ENCODE measurements at regions not wholly inside any gene's neighbourhood (a gene's known extent, or its start where the extent isn't known, plus 50 kb on each side); places are given as distances from the start of the nearest gene placed in this dataset.

- DNase-seq (no peak), ATAC-seq (no peak)
- TF ChIP-seq CTCF (IDR thresholded peaks at IDR 0.05), result no peak
- Histone ChIP-seq H3K27ac (no peak overlapping the region), H3K9me3 (no peaks in the 10 kb centered on the region), H3K4me1 (no peaks in the 10 kb centered on the region), H3K36me3 (no peaks in the 10 kb centered on the region), H3K4me3 (no peak overlapping the region), H3K27me3 (no peaks in the 10 kb centered on the region)
- intact Hi-C loops (cut with DNase I), result no loop called here
Observed at GRCh38 chr7:138286846-138287245, 173.2 kb upstream of the TRIM24 start.

- Histone ChIP-seq H3K36me3 (no peaks in the 10 kb centered on the region), H3K27me3 (no peaks in the 10 kb centered on the region), H3K4me1 (no peaks in the 10 kb centered on the region), H3K27ac (no peak overlapping the region), H3K4me3 (no peak overlapping the region), H3K9me3 (no peaks in the 10 kb centered on the region)
- ATAC-seq (no peak), DNase-seq (no peak)
- intact Hi-C loops (cut with DNase I), result no loop called here
- no peak for TF ChIP-seq CTCF (IDR thresholded peaks at IDR 0.05)
Observed at GRCh38 chr7:138287549-138287948, 172.5 kb upstream of the TRIM24 start.

- ATAC-seq, result no peak
- no peak for TF ChIP-seq CTCF (IDR thresholded peaks at IDR 0.05)
- Histone ChIP-seq H3K9me3 (no peaks in the 10 kb centered on the region), H3K27me3 (no peaks in the 10 kb centered on the region), H3K4me1 (no peaks in the 10 kb centered on the region), H3K4me3 (no peak overlapping the region), H3K27ac (no peak overlapping the region), H3K36me3 (no peaks in the 10 kb centered on the region)
- intact Hi-C loops (cut with DNase I), result no loop called here
- no peak for DNase-seq
Observed at GRCh38 chr7:138289082-138289481, 171.0 kb upstream of the TRIM24 start.

- Histone ChIP-seq H3K27ac (no peak overlapping the region), H3K4me3 (no peak overlapping the region), H3K27me3 (no peaks in the 10 kb centered on the region), H3K4me1 (no peaks in the 10 kb centered on the region), H3K36me3 (no peaks in the 10 kb centered on the region), H3K9me3 (no peaks in the 10 kb centered on the region)
- ATAC-seq (no peak), DNase-seq (no peak)
- no peak for TF ChIP-seq CTCF (IDR thresholded peaks at IDR 0.05)
- intact Hi-C loops (cut with DNase I), result no loop called here
Observed at GRCh38 chr7:138289864-138290263, 170.2 kb upstream of the TRIM24 start.

- intact Hi-C loops (cut with DNase I), result no loop called here
- Histone ChIP-seq H3K27ac (no peak overlapping the region), H3K9me3 (no peaks in the 10 kb centered on the region), H3K27me3 (no peaks in the 10 kb centered on the region), H3K4me3 (no peak overlapping the region), H3K4me1 (no peaks in the 10 kb centered on the region), H3K36me3 (no peaks in the 10 kb centered on the region)
- TF ChIP-seq CTCF (IDR thresholded peaks at IDR 0.05), result no peak
- ATAC-seq, result no peak
- no peak for DNase-seq
Observed at GRCh38 chr7:138292951-138293350, 167.1 kb upstream of the TRIM24 start.

GRCh38 chr7:138295049-138295637, 164.9 kb upstream of the TRIM24 start:
- Histone ChIP-seq H3K27ac (no peak overlapping the region), H3K27me3 (no peaks in the 10 kb centered on the region), H3K9me3 (no peaks in the 10 kb centered on the region), H3K4me3 (no peak overlapping the region), H3K4me1 (no peaks in the 10 kb centered on the region), H3K36me3 (no peaks in the 10 kb centered on the region)
- DNase-seq, result no peak
- intact Hi-C loops (cut with DNase I), result no loop called here
- no peak for TF ChIP-seq CTCF (IDR thresholded peaks at IDR 0.05)
- ATAC-seq, result no peak

All from upper lobe of right lung (tissue), 1 donor.